GM23248 (cell line): ENCODE measurements at regions not wholly inside any gene's neighbourhood (a gene's known extent, or its start where the extent isn't known, plus 50 kb on each side); places are given as distances from the start of the nearest gene placed in this dataset.

Source experiments
- EZH2 ChIP-seq: fragments of 200-600 bp; sonication (generic); IDR thresholded peaks from 2 replicates; pipeline ENCODE4 v1.6.1; 2018; ENCODE audit warnings: antibody characterized with exemption, mild to moderate bottlenecking; ENCODE audit not compliant: insufficient read depth, poor library complexity, severe bottlenecking
- EZH2phosphoT487 ChIP-seq: fragments of 200-600 bp; sonication (generic); IDR thresholded peaks from 2 replicates; pipeline ENCODE4 v1.6.1; 2018; ENCODE audit warnings: antibody characterized with exemption, moderate library complexity, mild to moderate bottlenecking, low read depth; ENCODE audit not compliant: insufficient read depth

- TF ChIP-seq EZH2 (no peak), EZH2phosphoT487 (no peak)
Observed at GRCh38 chr5:163386352-163386751, 51.0 kb upstream of the CCNG1 start.
